ENCODE measurements at regions not wholly inside any gene's neighbourhood (a gene's known extent, or its start where the extent isn't known, plus 50 kb on each side); places are given as distances from the start of the nearest gene placed in this dataset.

- Histone ChIP-seq H3K36me3 (no peaks in the 10 kb centered on the region), H3K27me3 (no peaks in the 10 kb centered on the region), H3K27ac (no peak overlapping the region), H3K9me3 (no peaks in the 10 kb centered on the region), H3K4me1 (no peaks in the 10 kb centered on the region), H3K4me3 (no peak overlapping the region)
- intact Hi-C loops (cut with DNase I; ENCODE audit: low total_unique reads): no loop called here
- TF ChIP-seq POLR2A (IDR thresholded peaks at IDR 0.05) (no peak), CTCF (IDR thresholded peaks at IDR 0.05) (no peak), POLR2AphosphoS5 (IDR thresholded peaks at IDR 0.05) (no peak)
- no peak for DNase-seq (ENCODE audit: low spot score in 2 of 2)
Observed at GRCh38 chr2:39603436-39603835, 62.3 kb upstream of the TMEM178A start.

- no peak for DNase-seq (ENCODE audit: low spot score in 2 of 2)
- no peaks in the 10 kb centered on the region for H3K36me3 ChIP-seq
- no peak overlapping the region for H3K27ac ChIP-seq
- H3K9me3 ChIP-seq: no peaks in the 10 kb centered on the region
- H3K4me3 ChIP-seq: no peak overlapping the region
- no peaks in the 10 kb centered on the region for H3K4me1 ChIP-seq
- H3K27me3 ChIP-seq: no peaks in the 10 kb centered on the region
- intact Hi-C loops (cut with DNase I; ENCODE audit: low total_unique reads): no loop called here
- TF ChIP-seq POLR2A (IDR thresholded peaks at IDR 0.05): no peak
- TF ChIP-seq POLR2AphosphoS5 (IDR thresholded peaks at IDR 0.05): no peak
Observed at GRCh38 chr2:39604866-39605265, 60.9 kb upstream of the TMEM178A start.

- Histone ChIP-seq H3K27ac (no peak overlapping the region), H3K9me3 (no peaks in the 10 kb centered on the region), H3K27me3 (no peaks in the 10 kb centered on the region), H3K4me3 (no peak overlapping the region), H3K4me1 (no peaks in the 10 kb centered on the region), H3K36me3 (no peaks in the 10 kb centered on the region)
- intact Hi-C loops (cut with DNase I; ENCODE audit: low total_unique reads): no loop called here
- TF ChIP-seq POLR2A (IDR thresholded peaks at IDR 0.05) (no peak), POLR2AphosphoS5 (IDR thresholded peaks at IDR 0.05) (no peak), CTCF (IDR thresholded peaks at IDR 0.05) (no peak)
- DNase-seq (ENCODE audit: low spot score in 2 of 2): no peak
Observed at GRCh38 chr2:39606585-39606984, 59.1 kb upstream of the TMEM178A start.

- no peak overlapping the region for H3K4me3 ChIP-seq
- no peaks in the 10 kb centered on the region for H3K4me1 ChIP-seq
- no peak overlapping the region for H3K27ac ChIP-seq
- no peak for DNase-seq (ENCODE audit: low spot score in 2 of 2)
- H3K36me3 ChIP-seq: no peaks in the 10 kb centered on the region
- no peaks in the 10 kb centered on the region for H3K9me3 ChIP-seq
- no peak for TF ChIP-seq POLR2A (IDR thresholded peaks at IDR 0.05)
- no peak for TF ChIP-seq POLR2AphosphoS5 (IDR thresholded peaks at IDR 0.05)
- TF ChIP-seq CTCF (IDR thresholded peaks at IDR 0.05): no peak
- intact Hi-C loops (cut with DNase I; ENCODE audit: low total_unique reads): no loop called here
- H3K27me3 ChIP-seq: no peaks in the 10 kb centered on the region
Observed at GRCh38 chr2:39607538-39608262, 58.0 kb upstream of the TMEM178A start.

GRCh38 chr2:39608263-39608575, 57.5 kb upstream of the TMEM178A start:
- DNase-seq (ENCODE audit: low spot score in 2 of 2): no peak
- no peak for TF ChIP-seq POLR2A (IDR thresholded peaks at IDR 0.05)
- TF ChIP-seq POLR2AphosphoS5 (IDR thresholded peaks at IDR 0.05): no peak
- TF ChIP-seq CTCF (IDR thresholded peaks at IDR 0.05): no peak
- Histone ChIP-seq H3K36me3 (no peaks in the 10 kb centered on the region), H3K9me3 (no peaks in the 10 kb centered on the region), H3K4me3 (no peak overlapping the region), H3K27ac (no peak overlapping the region), H3K27me3 (no peaks in the 10 kb centered on the region), H3K4me1 (no peaks in the 10 kb centered on the region)
- intact Hi-C loops (cut with DNase I; ENCODE audit: low total_unique reads): no loop called here
